ENCODE measurements at regions not wholly inside any gene's neighbourhood (a gene's known extent, or its start where the extent isn't known, plus 50 kb on each side); places are given as distances from the start of the nearest gene placed in this dataset.

DNA sequence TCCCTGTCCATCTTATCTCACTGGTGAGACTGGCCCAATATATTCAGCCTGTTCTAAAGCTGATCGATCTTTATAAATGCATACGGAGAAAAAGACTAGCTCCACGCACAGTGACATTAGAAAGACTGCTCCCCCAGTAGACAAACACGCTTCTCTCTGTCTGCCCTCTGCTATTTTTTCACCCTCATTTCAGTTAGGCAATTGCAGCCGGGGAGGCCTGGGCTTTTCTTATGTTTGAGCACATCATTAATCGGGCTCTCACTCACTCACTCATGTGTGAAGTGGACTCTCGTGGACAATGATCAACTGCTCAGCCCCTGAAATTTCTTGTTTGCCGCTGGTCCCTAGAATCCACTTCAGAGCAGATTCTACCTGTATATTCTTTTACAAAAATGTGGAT, 824.7 kb upstream of the TENM3 start:
- TF ChIP-seq, protein P1, sequence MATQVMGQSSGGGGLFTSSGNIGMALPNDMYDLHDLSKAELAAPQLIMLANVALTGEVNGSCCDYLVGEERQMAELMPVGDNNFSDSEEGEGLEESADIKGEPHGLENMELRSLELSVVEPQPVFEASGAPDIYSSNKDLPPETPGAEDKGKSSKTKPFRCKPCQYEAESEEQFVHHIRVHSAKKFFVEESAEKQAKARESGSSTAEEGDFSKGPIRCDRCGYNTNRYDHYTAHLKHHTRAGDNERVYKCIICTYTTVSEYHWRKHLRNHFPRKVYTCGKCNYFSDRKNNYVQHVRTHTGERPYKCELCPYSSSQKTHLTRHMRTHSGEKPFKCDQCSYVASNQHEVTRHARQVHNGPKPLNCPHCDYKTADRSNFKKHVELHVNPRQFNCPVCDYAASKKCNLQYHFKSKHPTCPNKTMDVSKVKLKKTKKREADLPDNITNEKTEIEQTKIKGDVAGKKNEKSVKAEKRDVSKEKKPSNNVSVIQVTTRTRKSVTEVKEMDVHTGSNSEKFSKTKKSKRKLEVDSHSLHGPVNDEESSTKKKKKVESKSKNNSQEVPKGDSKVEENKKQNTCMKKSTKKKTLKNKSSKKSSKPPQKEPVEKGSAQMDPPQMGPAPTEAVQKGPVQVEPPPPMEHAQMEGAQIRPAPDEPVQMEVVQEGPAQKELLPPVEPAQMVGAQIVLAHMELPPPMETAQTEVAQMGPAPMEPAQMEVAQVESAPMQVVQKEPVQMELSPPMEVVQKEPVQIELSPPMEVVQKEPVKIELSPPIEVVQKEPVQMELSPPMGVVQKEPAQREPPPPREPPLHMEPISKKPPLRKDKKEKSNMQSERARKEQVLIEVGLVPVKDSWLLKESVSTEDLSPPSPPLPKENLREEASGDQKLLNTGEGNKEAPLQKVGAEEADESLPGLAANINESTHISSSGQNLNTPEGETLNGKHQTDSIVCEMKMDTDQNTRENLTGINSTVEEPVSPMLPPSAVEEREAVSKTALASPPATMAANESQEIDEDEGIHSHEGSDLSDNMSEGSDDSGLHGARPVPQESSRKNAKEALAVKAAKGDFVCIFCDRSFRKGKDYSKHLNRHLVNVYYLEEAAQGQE (IDR thresholded peaks at IDR 0.05; ENCODE audit: borderline replicate concordance in 1 of 2, low read depth in 1 of 2, low read length in 2 of 2), result no peak
- TF ChIP-seq XBP1 (CRISPR knock-in tag; IDR thresholded peaks at IDR 0.05), result no peak
- TF ChIP-seq, protein P2, sequence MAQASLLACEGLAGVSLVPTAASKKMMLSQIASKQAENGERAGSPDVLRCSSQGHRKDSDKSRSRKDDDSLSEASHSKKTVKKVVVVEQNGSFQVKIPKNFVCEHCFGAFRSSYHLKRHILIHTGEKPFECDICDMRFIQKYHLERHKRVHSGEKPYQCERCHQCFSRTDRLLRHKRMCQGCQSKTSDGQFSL (CRISPR knock-in tag; IDR thresholded peaks at IDR 0.05), result no peak
- TF ChIP-seq, protein P3, sequence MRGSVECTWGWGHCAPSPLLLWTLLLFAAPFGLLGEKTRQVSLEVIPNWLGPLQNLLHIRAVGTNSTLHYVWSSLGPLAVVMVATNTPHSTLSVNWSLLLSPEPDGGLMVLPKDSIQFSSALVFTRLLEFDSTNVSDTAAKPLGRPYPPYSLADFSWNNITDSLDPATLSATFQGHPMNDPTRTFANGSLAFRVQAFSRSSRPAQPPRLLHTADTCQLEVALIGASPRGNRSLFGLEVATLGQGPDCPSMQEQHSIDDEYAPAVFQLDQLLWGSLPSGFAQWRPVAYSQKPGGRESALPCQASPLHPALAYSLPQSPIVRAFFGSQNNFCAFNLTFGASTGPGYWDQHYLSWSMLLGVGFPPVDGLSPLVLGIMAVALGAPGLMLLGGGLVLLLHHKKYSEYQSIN (CRISPR knock-in tag; IDR thresholded peaks at IDR 0.05; ENCODE audit: borderline replicate concordance), result no peak
- TF ChIP-seq ZNF350 (CRISPR knock-in tag; IDR thresholded peaks at IDR 0.05; ENCODE audit: borderline replicate concordance, low read depth), result no peak
- no peak for TF ChIP-seq CCAR2 (optimal IDR thresholded peaks at IDR 0.05; ENCODE audit: low read depth, low read length)
- no peak for TF ChIP-seq ZFP41 (CRISPR knock-in tag; IDR thresholded peaks at IDR 0.05; ENCODE audit: borderline replicate concordance)
- no peak for TF ChIP-seq MAFG (CRISPR knock-in tag; IDR thresholded peaks at IDR 0.05)
- TF ChIP-seq, protein P4, sequence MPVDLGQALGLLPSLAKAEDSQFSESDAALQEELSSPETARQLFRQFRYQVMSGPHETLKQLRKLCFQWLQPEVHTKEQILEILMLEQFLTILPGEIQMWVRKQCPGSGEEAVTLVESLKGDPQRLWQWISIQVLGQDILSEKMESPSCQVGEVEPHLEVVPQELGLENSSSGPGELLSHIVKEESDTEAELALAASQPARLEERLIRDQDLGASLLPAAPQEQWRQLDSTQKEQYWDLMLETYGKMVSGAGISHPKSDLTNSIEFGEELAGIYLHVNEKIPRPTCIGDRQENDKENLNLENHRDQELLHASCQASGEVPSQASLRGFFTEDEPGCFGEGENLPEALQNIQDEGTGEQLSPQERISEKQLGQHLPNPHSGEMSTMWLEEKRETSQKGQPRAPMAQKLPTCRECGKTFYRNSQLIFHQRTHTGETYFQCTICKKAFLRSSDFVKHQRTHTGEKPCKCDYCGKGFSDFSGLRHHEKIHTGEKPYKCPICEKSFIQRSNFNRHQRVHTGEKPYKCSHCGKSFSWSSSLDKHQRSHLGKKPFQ (CRISPR knock-in tag; IDR thresholded peaks at IDR 0.05; ENCODE audit: insufficient replicate concordance), result no peak
- TF ChIP-seq, protein P5, sequence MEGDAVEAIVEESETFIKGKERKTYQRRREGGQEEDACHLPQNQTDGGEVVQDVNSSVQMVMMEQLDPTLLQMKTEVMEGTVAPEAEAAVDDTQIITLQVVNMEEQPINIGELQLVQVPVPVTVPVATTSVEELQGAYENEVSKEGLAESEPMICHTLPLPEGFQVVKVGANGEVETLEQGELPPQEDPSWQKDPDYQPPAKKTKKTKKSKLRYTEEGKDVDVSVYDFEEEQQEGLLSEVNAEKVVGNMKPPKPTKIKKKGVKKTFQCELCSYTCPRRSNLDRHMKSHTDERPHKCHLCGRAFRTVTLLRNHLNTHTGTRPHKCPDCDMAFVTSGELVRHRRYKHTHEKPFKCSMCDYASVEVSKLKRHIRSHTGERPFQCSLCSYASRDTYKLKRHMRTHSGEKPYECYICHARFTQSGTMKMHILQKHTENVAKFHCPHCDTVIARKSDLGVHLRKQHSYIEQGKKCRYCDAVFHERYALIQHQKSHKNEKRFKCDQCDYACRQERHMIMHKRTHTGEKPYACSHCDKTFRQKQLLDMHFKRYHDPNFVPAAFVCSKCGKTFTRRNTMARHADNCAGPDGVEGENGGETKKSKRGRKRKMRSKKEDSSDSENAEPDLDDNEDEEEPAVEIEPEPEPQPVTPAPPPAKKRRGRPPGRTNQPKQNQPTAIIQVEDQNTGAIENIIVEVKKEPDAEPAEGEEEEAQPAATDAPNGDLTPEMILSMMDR (CRISPR knock-in tag; IDR thresholded peaks at IDR 0.05), result no peak
- TF ChIP-seq HMG20A (CRISPR knock-in tag; IDR thresholded peaks at IDR 0.05; ENCODE audit: borderline replicate concordance), result no peak
- TF ChIP-seq RFXAP (CRISPR knock-in tag; IDR thresholded peaks at IDR 0.05; ENCODE audit: borderline replicate concordance), result no peak
- no peak for TF ChIP-seq ZNF563 (CRISPR knock-in tag; IDR thresholded peaks at IDR 0.05)

Data from HepG2 (cell line).